BE2C (cell line): ENCODE measurements at regions not wholly inside any gene's neighbourhood (a gene's known extent, or its start where the extent isn't known, plus 50 kb on each side); places are given as distances from the start of the nearest gene placed in this dataset.

Experiments used
- DNase-seq: peaks from one replicate; pipeline ENCODE4 v3.0.0-alpha.2; 2020
- H3K27me3 ChIP-seq: fragments of 250-450 bp; sonication (Bioruptor Pico); 2 replicates; pipeline ENCODE4 v1.5.1; 2020; ENCODE audit warnings: mild to moderate bottlenecking
- H3K36me3 ChIP-seq: fragments of 250-450 bp; sonication (Bioruptor Pico); 2 replicates; pipeline ENCODE4 v1.5.1; 2020; ENCODE audit warnings: mild to moderate bottlenecking
- H3K4me1 ChIP-seq: fragments of 250-450 bp; sonication (Bioruptor Pico); 2 replicates; pipeline ENCODE4 v1.5.1; 2020
- H3K4me3 ChIP-seq: 2 replicates; pipeline ENCODE4 v1.5.1; 2011; ENCODE audit warnings: low read depth, low read length
- H3K9me3 ChIP-seq: fragments of 250-450 bp; sonication (Bioruptor Pico); 2 replicates; pipeline ENCODE4 v1.5.1; 2020
- TF ChIP-seq, protein P1 (sequence below): IDR thresholded peaks from 2 replicates; pipeline ENCODE4 v1.5.1; 2012; ENCODE audit warnings: mild to moderate bottlenecking, low read depth, low read length

DNA sequence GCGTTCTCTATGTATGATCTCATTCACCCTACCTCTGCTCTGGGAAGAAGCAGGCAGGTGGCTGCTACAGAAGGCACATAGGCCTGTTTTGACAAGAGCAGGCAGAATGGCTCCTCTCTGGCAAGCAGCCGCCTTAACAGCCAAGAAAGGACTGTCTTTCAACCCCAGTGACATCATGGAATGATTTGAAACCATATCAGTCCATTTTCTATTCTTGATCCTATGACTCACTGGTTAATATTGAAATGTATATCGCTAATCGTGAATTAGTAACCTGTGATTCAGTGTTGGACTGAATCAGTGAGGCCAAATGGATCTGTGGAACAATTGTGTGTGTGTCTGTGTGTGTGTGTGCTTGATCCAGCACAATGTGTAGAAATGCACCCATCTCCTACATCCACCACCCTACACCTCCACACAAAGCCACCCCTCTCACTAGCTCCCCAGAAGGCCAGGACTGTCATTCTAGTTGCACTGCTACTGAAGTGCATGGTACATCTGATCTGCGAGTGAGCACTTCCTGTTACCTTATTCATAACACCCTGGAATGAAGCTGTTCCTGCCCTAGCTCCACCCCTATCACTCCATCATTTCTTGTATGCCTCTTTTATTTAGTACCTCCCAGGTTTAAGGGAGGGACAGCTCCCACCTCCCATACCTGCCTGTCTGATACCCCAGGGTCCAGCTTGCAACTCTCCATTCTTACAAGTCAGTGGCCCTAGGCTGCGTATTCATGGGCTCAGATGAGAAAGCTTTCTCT is 460.0 kb downstream of the FOXO1 start:
- Histone ChIP-seq H3K4me1 (no peaks in the 10 kb centered on the region), H3K4me3 (no peak overlapping the region), H3K9me3 (no peaks in the 10 kb centered on the region), H3K36me3 (no peaks in the 10 kb centered on the region), H3K27me3 (no peaks in the 10 kb centered on the region)
- DNase-seq = no peak
- TF ChIP-seq, protein P1, sequence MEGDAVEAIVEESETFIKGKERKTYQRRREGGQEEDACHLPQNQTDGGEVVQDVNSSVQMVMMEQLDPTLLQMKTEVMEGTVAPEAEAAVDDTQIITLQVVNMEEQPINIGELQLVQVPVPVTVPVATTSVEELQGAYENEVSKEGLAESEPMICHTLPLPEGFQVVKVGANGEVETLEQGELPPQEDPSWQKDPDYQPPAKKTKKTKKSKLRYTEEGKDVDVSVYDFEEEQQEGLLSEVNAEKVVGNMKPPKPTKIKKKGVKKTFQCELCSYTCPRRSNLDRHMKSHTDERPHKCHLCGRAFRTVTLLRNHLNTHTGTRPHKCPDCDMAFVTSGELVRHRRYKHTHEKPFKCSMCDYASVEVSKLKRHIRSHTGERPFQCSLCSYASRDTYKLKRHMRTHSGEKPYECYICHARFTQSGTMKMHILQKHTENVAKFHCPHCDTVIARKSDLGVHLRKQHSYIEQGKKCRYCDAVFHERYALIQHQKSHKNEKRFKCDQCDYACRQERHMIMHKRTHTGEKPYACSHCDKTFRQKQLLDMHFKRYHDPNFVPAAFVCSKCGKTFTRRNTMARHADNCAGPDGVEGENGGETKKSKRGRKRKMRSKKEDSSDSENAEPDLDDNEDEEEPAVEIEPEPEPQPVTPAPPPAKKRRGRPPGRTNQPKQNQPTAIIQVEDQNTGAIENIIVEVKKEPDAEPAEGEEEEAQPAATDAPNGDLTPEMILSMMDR = no peak

DNA sequence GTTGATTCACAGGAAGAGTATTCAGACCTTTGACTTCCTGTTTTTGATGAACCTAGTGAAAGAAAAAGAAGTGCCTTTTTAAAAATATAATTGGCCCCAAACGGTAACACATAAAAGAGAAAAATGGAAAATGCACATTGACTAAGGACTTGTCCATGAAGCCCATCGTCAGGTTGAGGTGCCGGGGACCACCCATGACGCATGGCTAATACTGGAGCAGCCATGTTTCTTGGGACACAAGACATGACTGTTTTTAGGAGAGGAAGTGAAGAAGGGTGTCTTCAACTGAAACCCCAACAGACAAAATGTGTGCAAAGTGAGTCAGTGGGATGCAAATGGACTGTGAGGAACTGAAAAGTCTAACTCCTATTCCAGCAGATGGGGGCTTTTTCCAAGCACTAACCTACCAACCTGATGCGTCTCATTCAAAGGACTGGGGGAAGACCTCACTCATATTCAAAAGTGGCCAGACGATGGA is 459.4 kb downstream of the FOXO1 start:
- TF ChIP-seq, protein P1 = no peak
- H3K4me3 ChIP-seq = no peak overlapping the region
- H3K36me3 ChIP-seq = no peaks in the 10 kb centered on the region
- DNase-seq = no peak
- H3K27me3 ChIP-seq = no peaks in the 10 kb centered on the region
- no peaks in the 10 kb centered on the region for H3K9me3 ChIP-seq
- H3K4me1 ChIP-seq = no peaks in the 10 kb centered on the region

DNA sequence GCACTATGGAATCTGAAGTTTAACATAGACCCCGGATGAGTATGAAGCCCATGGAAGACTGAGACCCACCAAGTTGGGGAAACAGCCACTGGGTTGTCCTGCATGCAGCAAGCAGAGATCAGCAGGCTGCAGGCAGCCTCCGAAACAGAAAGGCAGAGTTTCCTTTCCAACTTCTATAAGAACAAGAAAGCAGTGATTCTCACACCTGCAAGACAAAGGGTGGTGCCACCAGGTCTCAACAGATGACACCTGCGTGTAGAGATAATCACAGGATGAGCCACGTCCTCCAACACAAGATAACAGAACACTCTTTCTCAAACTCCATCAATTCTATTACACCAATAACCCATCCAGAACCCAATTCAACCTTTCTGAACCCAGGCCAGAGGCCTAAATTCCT is 457.9 kb downstream of the FOXO1 start:
- Histone ChIP-seq H3K27me3 (no peaks in the 10 kb centered on the region), H3K4me3 (no peak overlapping the region), H3K36me3 (no peaks in the 10 kb centered on the region), H3K4me1 (no peaks in the 10 kb centered on the region), H3K9me3 (no peaks in the 10 kb centered on the region)
- TF ChIP-seq, protein P1 = no peak
- no peak for DNase-seq

DNA sequence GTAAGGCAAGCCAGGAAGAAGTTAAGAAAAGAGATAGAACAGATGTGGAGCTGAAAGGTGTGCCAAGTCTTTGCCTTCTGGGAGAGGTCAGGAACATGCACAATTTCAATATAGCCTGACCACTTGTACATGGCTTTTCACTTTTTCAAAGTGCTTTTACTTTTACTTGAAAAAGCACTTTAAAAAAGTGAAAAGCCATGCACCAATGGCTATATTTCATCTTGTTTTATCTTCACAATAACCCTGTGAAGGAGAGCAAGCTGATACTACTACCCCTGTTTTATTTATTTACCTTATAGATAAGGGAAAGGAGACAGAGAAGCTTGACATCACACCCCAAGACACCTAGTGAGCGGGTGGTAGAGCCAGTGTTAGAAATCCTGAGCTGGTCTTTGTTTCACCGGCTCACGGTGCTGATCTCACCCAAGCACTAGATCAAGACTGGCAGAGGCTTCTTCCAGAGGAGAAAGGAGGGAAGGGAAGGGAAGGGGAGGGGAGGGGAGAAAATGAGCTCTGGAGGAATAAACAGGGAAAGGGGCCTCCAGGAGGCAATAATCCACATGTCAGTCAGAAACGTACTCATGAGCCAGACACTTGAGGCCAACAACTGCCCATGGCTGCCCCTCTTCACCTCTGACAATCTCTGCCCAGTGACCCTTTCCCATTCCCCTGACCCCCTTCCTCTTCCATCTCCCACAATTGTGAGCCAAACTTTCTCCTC is 455.4 kb downstream of the FOXO1 start:
- no peaks in the 10 kb centered on the region for H3K4me1 ChIP-seq
- TF ChIP-seq, protein P1 = no peak
- no peak for DNase-seq
- H3K4me3 ChIP-seq = no peak overlapping the region
- H3K36me3 ChIP-seq = no peaks in the 10 kb centered on the region
- no peaks in the 10 kb centered on the region for H3K9me3 ChIP-seq
- H3K27me3 ChIP-seq = no peaks in the 10 kb centered on the region

DNA sequence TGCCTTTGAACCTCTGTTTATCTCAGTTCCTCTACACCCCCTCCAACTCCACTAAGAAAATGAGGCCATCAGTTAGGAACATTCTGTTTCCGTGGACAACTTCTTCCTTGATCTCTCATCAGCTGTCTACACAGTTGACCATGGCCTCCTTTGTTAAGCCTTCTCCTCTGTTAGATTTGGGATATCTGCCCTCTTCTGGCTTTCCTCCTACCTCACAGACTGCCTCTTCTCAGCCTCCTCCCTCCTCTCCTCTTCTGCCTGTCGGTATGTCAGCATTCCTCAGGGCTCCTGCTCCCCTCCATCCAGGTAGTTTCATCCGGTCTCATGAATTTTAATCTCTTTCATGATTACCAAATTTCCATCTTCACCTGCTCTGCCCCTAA is 454.9 kb downstream of the FOXO1 start:
- Histone ChIP-seq H3K36me3 (no peaks in the 10 kb centered on the region), H3K4me3 (no peak overlapping the region), H3K27me3 (no peaks in the 10 kb centered on the region), H3K9me3 (no peaks in the 10 kb centered on the region), H3K4me1 (no peaks in the 10 kb centered on the region)
- TF ChIP-seq, protein P1 = no peak
- no peak for DNase-seq

DNA sequence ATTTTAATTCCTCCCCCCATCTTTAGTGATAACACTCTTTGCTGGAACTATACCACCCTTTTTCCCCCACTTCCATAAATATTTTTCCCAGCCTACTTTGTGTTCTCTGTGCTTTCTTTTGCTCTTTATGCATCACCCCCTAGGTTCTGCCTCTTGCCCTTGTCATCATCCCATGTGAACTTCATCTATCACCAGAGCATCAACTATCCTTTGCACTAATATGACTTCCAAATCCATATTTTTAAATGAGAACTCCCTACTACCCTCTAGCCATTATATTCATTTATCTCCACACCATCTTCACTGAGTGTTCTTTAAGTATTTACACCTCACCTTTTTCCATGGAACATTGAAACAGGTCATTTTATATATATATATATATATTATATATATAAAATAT is 452.7 kb downstream of the FOXO1 start:
- Histone ChIP-seq H3K4me3 (no peak overlapping the region), H3K36me3 (no peaks in the 10 kb centered on the region), H3K9me3 (no peaks in the 10 kb centered on the region), H3K4me1 (no peaks in the 10 kb centered on the region), H3K27me3 (no peaks in the 10 kb centered on the region)
- TF ChIP-seq, protein P1 = no peak
- DNase-seq = no peak
